Activated naive CD8-positive, alpha-beta T cell treated with anti-CD3 and anti-CD28 coated beads for 36 hours (primary cell): ENCODE measurements at regions not wholly inside any gene's neighbourhood (a gene's known extent, or its start where the extent isn't known, plus 50 kb on each side); places are given as distances from the start of the nearest gene placed in this dataset.

ENCODE experiments used
- DNase-seq: peaks from one replicate; pipeline ENCODE4 v3.0.0; 2021
- H3K27ac Mint-ChIP-seq: one replicate; pipeline ENCODE4 v1.8.0; 2022; ENCODE audit warnings: mild to moderate bottlenecking, moderate library complexity, mixed read lengths
- H3K27me3 Mint-ChIP-seq: one replicate; pipeline ENCODE4 v1.8.0; 2022; ENCODE audit warnings: mild to moderate bottlenecking, mixed read lengths
- H3K36me3 Mint-ChIP-seq: one replicate; pipeline ENCODE4 v1.8.0; 2021; ENCODE audit warnings: mild to moderate bottlenecking, mixed read lengths
- H3K4me1 Mint-ChIP-seq: one replicate; pipeline ENCODE4 v1.8.0; 2021; ENCODE audit warnings: mixed read lengths
- H3K4me3 Mint-ChIP-seq: one replicate; pipeline ENCODE4 v1.8.0; 2022; ENCODE audit warnings: mild to moderate bottlenecking, moderate library complexity, mixed read lengths
- H3K9me3 Mint-ChIP-seq: one replicate; pipeline ENCODE4 v1.8.0; 2022; ENCODE audit warnings: mixed read lengths

GRCh38 chr20:22370137-22370536, 214.2 kb downstream of the FOXA2 start:
- H3K4me3 Mint-ChIP-seq = no peak overlapping the region
- no peak for DNase-seq
- H3K27me3 Mint-ChIP-seq = no peaks in the 10 kb centered on the region
- peaks cover 15% of the 10 kb centered on the region for H3K4me1 Mint-ChIP-seq
- H3K27ac Mint-ChIP-seq = no peak overlapping the region
- no peaks in the 10 kb centered on the region for H3K9me3 Mint-ChIP-seq
- H3K36me3 Mint-ChIP-seq = no peaks in the 10 kb centered on the region

DNA sequence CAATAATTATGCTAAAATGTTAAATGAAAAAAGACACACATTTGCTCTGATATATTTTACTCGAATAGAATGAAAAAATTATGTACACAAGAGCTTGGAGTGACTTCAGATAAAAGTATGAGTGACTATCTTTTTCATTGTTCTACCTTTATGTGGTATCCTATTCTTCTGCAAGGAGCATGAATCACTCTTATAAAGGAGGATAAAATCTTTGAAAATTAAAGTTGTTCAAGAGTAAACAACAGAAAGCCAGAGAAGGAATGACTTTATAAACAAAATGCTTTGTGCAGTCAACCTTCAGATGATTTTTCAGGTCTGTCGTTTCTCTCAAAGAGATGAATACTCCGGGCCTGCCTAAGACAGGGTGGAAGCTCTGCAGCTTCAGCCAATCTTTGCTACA, 215.3 kb downstream of the FOXA2 start:
- Mint-ChIP-seq H3K36me3 (no peaks in the 10 kb centered on the region), H3K27me3 (no peaks in the 10 kb centered on the region), H3K4me3 (no peak overlapping the region), H3K9me3 (no peaks in the 10 kb centered on the region), H3K4me1 (peaks cover 15% of the 10 kb centered on the region), H3K27ac (no peak overlapping the region)
- no peak for DNase-seq

GRCh38 chr20:22368235-22368634, 216.1 kb downstream of the FOXA2 start:
- no peaks in the 10 kb centered on the region for H3K36me3 Mint-ChIP-seq
- H3K4me1 Mint-ChIP-seq = peaks cover 15% of the 10 kb centered on the region
- H3K27ac Mint-ChIP-seq = no peak overlapping the region
- peaks cover 2% of the 10 kb centered on the region for H3K9me3 Mint-ChIP-seq
- H3K27me3 Mint-ChIP-seq = no peaks in the 10 kb centered on the region
- H3K4me3 Mint-ChIP-seq = no peak overlapping the region
- no peak for DNase-seq

DNA sequence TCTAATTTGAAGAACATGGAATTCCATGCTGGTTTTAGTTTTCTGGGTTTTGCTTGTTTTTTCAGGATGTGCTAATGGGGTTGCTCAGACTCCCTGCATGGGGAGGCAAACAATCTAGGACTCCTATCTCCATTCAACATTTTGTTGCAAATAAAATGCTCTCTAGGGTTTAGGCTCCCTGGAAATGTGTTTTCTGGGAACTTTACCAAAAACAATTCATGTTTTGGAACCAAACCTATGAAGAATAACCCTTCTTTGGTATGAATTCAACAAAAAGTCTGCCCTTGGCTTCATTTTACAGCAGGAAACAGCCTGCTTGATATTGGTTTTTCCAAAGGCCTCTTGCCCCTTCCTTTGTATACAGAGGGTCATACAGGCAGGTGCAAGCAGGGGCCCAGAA, 217.7 kb downstream of the FOXA2 start:
- Mint-ChIP-seq H3K27ac (no peak overlapping the region), H3K4me1 (peaks cover 7% of the 10 kb centered on the region), H3K9me3 (peaks cover 2% of the 10 kb centered on the region), H3K27me3 (no peaks in the 10 kb centered on the region), H3K4me3 (no peak overlapping the region), H3K36me3 (no peaks in the 10 kb centered on the region)
- DNase-seq = no peak

GRCh38 chr20:22354647-22355046, 229.7 kb downstream of the FOXA2 start:
- H3K4me1 Mint-ChIP-seq = no peaks in the 10 kb centered on the region
- no peak overlapping the region for H3K4me3 Mint-ChIP-seq
- H3K36me3 Mint-ChIP-seq = no peaks in the 10 kb centered on the region
- no peaks in the 10 kb centered on the region for H3K9me3 Mint-ChIP-seq
- H3K27me3 Mint-ChIP-seq = peaks cover 14% of the 10 kb centered on the region
- no peak for DNase-seq
- no peak overlapping the region for H3K27ac Mint-ChIP-seq

- Mint-ChIP-seq H3K4me3 (no peak overlapping the region), H3K9me3 (no peaks in the 10 kb centered on the region), H3K27ac (no peak overlapping the region)
Observed at GRCh38 chr20:22353586-22353985, 230.8 kb downstream of the FOXA2 start.

GRCh38 chr20:22352019-22352418, 232.4 kb downstream of the FOXA2 start:
- Mint-ChIP-seq H3K9me3 (no peaks in the 10 kb centered on the region), H3K4me1 (no peaks in the 10 kb centered on the region), H3K36me3 (no peaks in the 10 kb centered on the region), H3K27ac (no peak overlapping the region), H3K27me3 (peaks cover 14% of the 10 kb centered on the region), H3K4me3 (no peak overlapping the region)
- no peak for DNase-seq

More at GRCh38 chr20:22353586-22353985, 230.8 kb downstream of the FOXA2 start:
- Mint-ChIP-seq H3K27me3 (peaks cover 14% of the 10 kb centered on the region), H3K36me3 (no peaks in the 10 kb centered on the region), H3K4me1 (no peaks in the 10 kb centered on the region)
- no peak for DNase-seq

GRCh38 chr20:22350624-22351023, 233.7 kb downstream of the FOXA2 start:
- Mint-ChIP-seq H3K4me1 (no peaks in the 10 kb centered on the region), H3K9me3 (no peaks in the 10 kb centered on the region), H3K4me3 (no peak overlapping the region), H3K36me3 (no peaks in the 10 kb centered on the region), H3K27ac (no peak overlapping the region), H3K27me3 (peaks cover 11% of the 10 kb centered on the region)
- DNase-seq = no peak

GRCh38 chr20:22348010-22348409, 236.4 kb downstream of the FOXA2 start:
- Mint-ChIP-seq H3K27me3 (peaks cover 8% of the 10 kb centered on the region), H3K27ac (no peak overlapping the region), H3K36me3 (no peaks in the 10 kb centered on the region), H3K9me3 (no peaks in the 10 kb centered on the region), H3K4me3 (no peak overlapping the region), H3K4me1 (no peaks in the 10 kb centered on the region)
- DNase-seq = no peak

- DNase-seq = no peak
- Mint-ChIP-seq H3K9me3 (no peaks in the 10 kb centered on the region), H3K36me3 (no peaks in the 10 kb centered on the region), H3K27me3 (peaks cover 5% of the 10 kb centered on the region), H3K4me1 (no peaks in the 10 kb centered on the region), H3K4me3 (no peak overlapping the region), H3K27ac (no peak overlapping the region)
Observed at GRCh38 chr20:22346716-22347115, 237.7 kb downstream of the FOXA2 start.

GRCh38 chr20:22343612-22344011, 240.8 kb downstream of the FOXA2 start:
- Mint-ChIP-seq H3K36me3 (no peaks in the 10 kb centered on the region), H3K27ac (no peak overlapping the region), H3K9me3 (no peaks in the 10 kb centered on the region), H3K4me1 (peaks cover 3% of the 10 kb centered on the region), H3K4me3 (no peak overlapping the region), H3K27me3 (peaks cover 15% of the 10 kb centered on the region)
- no peak for DNase-seq

DNA sequence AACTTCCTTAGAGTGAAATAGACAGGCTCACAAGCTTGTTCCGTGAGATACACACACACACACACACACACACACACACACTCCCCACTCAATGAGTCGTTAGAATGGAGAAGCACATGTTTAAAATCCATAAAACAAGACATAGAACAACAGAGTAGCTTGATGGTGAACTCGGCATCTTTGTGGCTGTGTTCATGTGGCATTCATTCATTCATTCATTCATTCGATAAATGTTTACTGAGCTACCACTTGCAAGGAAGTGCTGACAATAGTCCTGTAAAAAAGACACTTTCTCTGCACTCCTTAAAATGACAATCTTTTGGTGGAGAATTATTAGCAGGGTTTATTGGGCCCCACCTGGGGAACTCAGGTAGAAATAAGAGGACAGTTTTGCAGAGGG, 242.0 kb downstream of the FOXA2 start:
- no peak overlapping the region for H3K4me3 Mint-ChIP-seq
- peaks cover 3% of the 10 kb centered on the region for H3K4me1 Mint-ChIP-seq
- H3K27ac Mint-ChIP-seq = no peak overlapping the region
- no peak for DNase-seq
- H3K9me3 Mint-ChIP-seq = no peaks in the 10 kb centered on the region
- no peaks in the 10 kb centered on the region for H3K36me3 Mint-ChIP-seq
- peaks cover 21% of the 10 kb centered on the region for H3K27me3 Mint-ChIP-seq

- Mint-ChIP-seq H3K27ac (no peak overlapping the region), H3K36me3 (no peaks in the 10 kb centered on the region), H3K4me1 (peaks cover 3% of the 10 kb centered on the region), H3K9me3 (no peaks in the 10 kb centered on the region), H3K4me3 (no peak overlapping the region), H3K27me3 (peaks cover 24% of the 10 kb centered on the region)
- no peak for DNase-seq
Observed at GRCh38 chr20:22341508-22341907, 242.9 kb downstream of the FOXA2 start.

DNA sequence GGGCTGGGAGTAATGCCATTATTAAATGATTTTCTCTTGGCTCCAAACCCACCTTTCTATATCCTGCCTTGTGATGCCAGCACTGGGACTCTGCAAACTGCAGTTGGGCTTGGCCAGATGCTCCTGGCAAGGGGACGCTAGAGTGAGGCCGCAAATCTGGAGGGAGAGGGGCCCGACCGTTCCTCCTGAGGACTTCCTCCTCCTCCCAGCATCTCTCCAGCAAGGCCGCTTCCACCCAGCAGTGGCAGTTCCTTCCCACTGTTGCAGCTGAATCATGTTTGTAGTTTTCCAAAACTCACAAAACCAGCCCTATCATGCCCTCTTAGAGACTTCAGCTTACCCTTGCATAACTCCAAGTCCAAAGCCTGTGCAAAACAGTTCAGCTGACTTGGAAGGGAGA, 244.4 kb downstream of the FOXA2 start:
- Mint-ChIP-seq H3K4me1 (peaks cover 3% of the 10 kb centered on the region), H3K9me3 (no peaks in the 10 kb centered on the region), H3K27me3 (peaks cover 23% of the 10 kb centered on the region), H3K27ac (no peak overlapping the region), H3K36me3 (no peaks in the 10 kb centered on the region), H3K4me3 (no peak overlapping the region)
- DNase-seq = no peak

- no peaks in the 10 kb centered on the region for H3K9me3 Mint-ChIP-seq
- no peak overlapping the region for H3K4me3 Mint-ChIP-seq
- no peak overlapping the region for H3K27ac Mint-ChIP-seq
- no peaks in the 10 kb centered on the region for H3K36me3 Mint-ChIP-seq
- peak; percentile 17 for DNase-seq
- H3K4me1 Mint-ChIP-seq = peaks cover 3% of the 10 kb centered on the region
- peaks cover 23% of the 10 kb centered on the region for H3K27me3 Mint-ChIP-seq
Observed at GRCh38 chr20:22339091-22339881, 245.1 kb downstream of the FOXA2 start.

GRCh38 chr20:22338140-22338708, 246.1 kb downstream of the FOXA2 start:
- no peaks in the 10 kb centered on the region for H3K36me3 Mint-ChIP-seq
- H3K4me3 Mint-ChIP-seq = no peak overlapping the region
- peaks cover 3% of the 10 kb centered on the region for H3K4me1 Mint-ChIP-seq
- no peak overlapping the region for H3K27ac Mint-ChIP-seq
- H3K9me3 Mint-ChIP-seq = no peaks in the 10 kb centered on the region
- DNase-seq = no peak
- peaks cover 23% of the 10 kb centered on the region for H3K27me3 Mint-ChIP-seq
